HepG2 (cell line): ENCODE measurements at regions not wholly inside any gene's neighbourhood (a gene's known extent, or its start where the extent isn't known, plus 50 kb on each side); places are given as distances from the start of the nearest gene placed in this dataset.

ENCODE experiments used
- ATAC-seq: fragments of 200-7000 bp; cut with Tn5 transposase; 3 replicates; pipeline ENCODE4 v1.9.1; 2020; ENCODE audit warnings: mild to moderate bottlenecking, moderate library complexity
- BruUV-seq: library from RNA; stranded (reverse); fragments of 400-500 nt; replicated peaks from 2 replicates; lab custom pipeline; 2021; lab: Mats Ljungman, UMichigan
- CTCF ChIA-PET: fragments of 300-600 bp; formaldehyde crosslinking; extraction: SDS; loops from one replicate; lab custom pipeline; 2021; ENCODE audit warnings: low total read pairs, inconsistent platforms, low intra/inter-chr PET ratio; lab: Yijun Ruan, JAX
- POLR2A ChIA-PET: fragments of 350-600 bp; sonication (Branson Sonifier 250); formaldehyde crosslinking; loops from one replicate; lab custom pipeline; 2020; ENCODE audit warnings: antibody characterized with exemption, inconsistent platforms; lab: Yijun Ruan, JAX
- DNase-seq: peaks from one replicate; pipeline ENCODE4 v3.0.0-alpha.2; 2015; ENCODE audit warnings: low spot score
- FAIRE-seq: peaks from 3 replicates; lab custom pipeline; 2011; peaks lifted over from hg19 to GRCh38; lab: Jason Lieb, UNC
- H2AFZ ChIP-seq: one replicate; pipeline ENCODE4 v1.6.1; 2011; ENCODE audit warnings: low read length, inconsistent platforms
- H3K27ac ChIP-seq: fragments of 300-600 bp; 3 replicates; pipeline ENCODE4 v1.8.0; 2011; ENCODE audit warnings: mixed run types, mild to moderate bottlenecking, mixed read lengths, low read length, inconsistent platforms; ENCODE audit not compliant: insufficient read depth; ENCODE audit errors: extremely low read length
- H3K27me3 ChIP-seq, 2 experiments: fragments of 200-600 bp in 1 of 2; 2 replicates in 1 of 2; 3 replicates in 1 of 2; pipeline versions ENCODE4 v1.6.0 to v1.8.0; 2011; ENCODE audit warnings: low read length in 2 of 2, mild to moderate bottlenecking in 2 of 2, moderate library complexity in 2 of 2, inconsistent platforms in 1 of 2; ENCODE audit not compliant: insufficient read depth in 2 of 2, control insufficient read depth in 1 of 2
- H3K36me3 ChIP-seq, 2 experiments: fragments of 200-600 bp in 1 of 2; replicated peaks in 1 of 2; 2 replicates in 1 of 2; 3 replicates in 1 of 2; pipeline versions ENCODE4 v1.5.1 to v1.8.0; 2011; ENCODE audit warnings: low read length in 2 of 2, inconsistent platforms in 1 of 2; ENCODE audit not compliant: insufficient read depth in 2 of 2, control insufficient read depth in 1 of 2
- H3K4me1 ChIP-seq: 2 replicates; pipeline ENCODE4 v1.5.1; 2012; ENCODE audit warnings: low read length, inconsistent platforms; ENCODE audit not compliant: insufficient read depth
- H3K4me2 ChIP-seq: 2 replicates; pipeline ENCODE4 v1.6.0; 2011; ENCODE audit warnings: low read depth, low read length, inconsistent platforms
- H3K4me3 ChIP-seq, 3 experiments: fragments of 200-600 bp in 1 of 3; sonication (generic), shearing (Covaris generic) in 1 of 3; replicated peaks in 1 of 3; 2 replicates each; pipeline ENCODE4 v1.5.1; 2011 to 2016; ENCODE audit warnings: low read length in 3 of 3, inconsistent platforms in 2 of 3, low read depth in 2 of 3, mild to moderate bottlenecking in 2 of 3, control low read depth in 1 of 3, mixed read lengths in 1 of 3; ENCODE audit not compliant: insufficient read depth in 1 of 3
- H3K79me2 ChIP-seq: one replicate; pipeline ENCODE4 v1.6.1; 2011; ENCODE audit warnings: low read length, inconsistent platforms; ENCODE audit not compliant: insufficient read depth
- H3K9ac ChIP-seq: 2 replicates; pipeline ENCODE4 v1.6.0; 2011; ENCODE audit warnings: mild to moderate bottlenecking, low read depth, low read length, inconsistent platforms; ENCODE audit not compliant: insufficient read depth
- H3K9me3 ChIP-seq: 2 replicates; pipeline ENCODE4 v1.5.1; 2012; ENCODE audit warnings: mild to moderate bottlenecking, low read length
- H4K20me1 ChIP-seq: 2 replicates; pipeline ENCODE4 v1.6.0; 2011; ENCODE audit warnings: inconsistent platforms, mild to moderate bottlenecking, low read length, moderate library complexity; ENCODE audit not compliant: insufficient read depth
- CENPT ChIP-seq: sonication (generic); formaldehyde crosslinking; IDR thresholded peaks from 2 replicates; pipeline ENCODE4 v1.8.0; 2022; ENCODE audit warnings: low read depth, mild to moderate bottlenecking, moderate library complexity, missing genetic modification reagents
- FOXO1 ChIP-seq: sonication (generic); formaldehyde crosslinking; IDR thresholded peaks from 2 replicates; pipeline ENCODE4 v1.4.0; 2020; ENCODE audit warnings: missing genetic modification reagents
- MAFK ChIP-seq, 2 experiments: IDR thresholded peaks in 1 of 2; conservative IDR thresholded peaks in 1 of 2; 2 replicates each; pipeline ENCODE4 v1.6.1; 2011; ENCODE audit warnings: improper control_type of control experiment in 2 of 2, low read length in 2 of 2
- MTA1 ChIP-seq: sonication (generic); formaldehyde crosslinking; IDR thresholded peaks from 2 replicates; pipeline ENCODE4 v1.4.0; 2020; ENCODE audit warnings: missing genetic modification reagents, mild to moderate bottlenecking, borderline replicate concordance
- SALL2 ChIP-seq: sonication (generic); formaldehyde crosslinking; IDR thresholded peaks from 2 replicates; pipeline ENCODE4 v1.8.1; 2023; ENCODE audit warnings: mild to moderate bottlenecking, missing genetic modification reagents, inconsistent platforms
- SP1 ChIP-seq, 2 experiments: fragments of 450-650 bp in 1 of 2; sonication (generic) in 1 of 2; formaldehyde crosslinking in 1 of 2; IDR thresholded peaks; 2 replicates each; pipeline versions ENCODE4 v1.4.0 to v1.6.1; 2016 to 2020; ENCODE audit warnings: missing genetic modification reagents in 1 of 2
- SRF ChIP-seq: IDR thresholded peaks from 2 replicates; pipeline ENCODE4 v1.6.1; 2011; ENCODE audit warnings: mild to moderate bottlenecking, low read depth, low read length, moderate library complexity
- ZNF510 ChIP-seq: sonication (generic); formaldehyde crosslinking; IDR thresholded peaks from 2 replicates; pipeline ENCODE4 v1.4.0; 2020; ENCODE audit warnings: low read depth, mild to moderate bottlenecking, missing genetic modification reagents
- ZNF629 ChIP-seq: sonication (generic); formaldehyde crosslinking; conservative IDR thresholded peaks from 2 replicates; pipeline ENCODE4 v1.5.0; 2020; ENCODE audit warnings: missing genetic modification reagents
- ZNF781 ChIP-seq: sonication (generic); formaldehyde crosslinking; IDR thresholded peaks from 2 replicates; pipeline ENCODE4 v1.5.1; 2020; ENCODE audit warnings: borderline replicate concordance, mild to moderate bottlenecking, missing genetic modification reagents; ENCODE audit errors: not compliant biosample characterization
- WGBS: methylation state at CpG from one replicate; pipeline ENCODE4 v1.1.6; 2017; ENCODE audit warnings: low lambda C conversion rate; 5-methylcytosine and 5-hydroxymethylcytosine counted together
- in situ Hi-C: cut with HindIII; loops from 2 replicates; pipeline ENCODE4 v1.10.0; 2017; ENCODE audit warnings: low pct_unique_long_range_greater_than_20kb; ENCODE audit not compliant: extremely low pct_ligation_motif_present
- intact Hi-C: fragments of 100-400 bp; cut with micrococcal nuclease; formaldehyde crosslinking; loops from one replicate; pipeline ENCODE4 v1.10.0; 2022; ENCODE audit not compliant: unreplicated experiment
- TF ChIP-seq, protein P1 (sequence below): sonication (generic); formaldehyde crosslinking; conservative IDR thresholded peaks from 2 replicates; pipeline ENCODE4 v1.4.0; 2020; ENCODE audit warnings: missing genetic modification reagents

- H3K4me1 ChIP-seq: no peaks in the 10 kb centered on the region
- POLR2A ChIA-PET: no interaction called here
- BruUV-seq: no TSS peak
- intact Hi-C loops: no loop called here
- H3K27ac ChIP-seq: no peak overlapping the region
- TF ChIP-seq MAFK (conservative IDR thresholded peaks at IDR 0.05 in 1 of 2, IDR thresholded peaks at IDR 0.05 in 1 of 2; ENCODE audit: low read length in 2 of 2): no peak
- peak; percentile 71 for TF ChIP-seq ZNF629
- TF ChIP-seq, all 625 proteins: peak for 1
- ATAC-seq (no peak), FAIRE-seq (no peak), DNase-seq (no peak)
- in situ Hi-C loops: loop anchor here (10.0 kb wide), 1 partner anchor 64 kb away; no protein-coding TSS in a partner anchor
- Histone ChIP-seq H3K4me2 (no peak overlapping the region), H3K79me2 (no peaks in the 10 kb centered on the region), H3K4me3 (no peak overlapping the region), H3K9me3 (no peaks in the 10 kb centered on the region), H3K27me3 (0 out of 5 replicates have a peak, but pooled peaks cover 0 to 2% of the 10 kb centered on the region in 2 experiments), H3K36me3 (no peaks in the 10 kb centered on the region), H3K9ac (no peak overlapping the region), H4K20me1 (no peaks in the 10 kb centered on the region), H2AFZ (no peak overlapping the region)
- WGBS: 67% methylated on average over 3 of the region's 3 CpGs
- CTCF ChIA-PET: no interaction called here
Measured at GRCh38 chr20:24830649-24831048, 118.4 kb upstream of the CST7 start.

DNA sequence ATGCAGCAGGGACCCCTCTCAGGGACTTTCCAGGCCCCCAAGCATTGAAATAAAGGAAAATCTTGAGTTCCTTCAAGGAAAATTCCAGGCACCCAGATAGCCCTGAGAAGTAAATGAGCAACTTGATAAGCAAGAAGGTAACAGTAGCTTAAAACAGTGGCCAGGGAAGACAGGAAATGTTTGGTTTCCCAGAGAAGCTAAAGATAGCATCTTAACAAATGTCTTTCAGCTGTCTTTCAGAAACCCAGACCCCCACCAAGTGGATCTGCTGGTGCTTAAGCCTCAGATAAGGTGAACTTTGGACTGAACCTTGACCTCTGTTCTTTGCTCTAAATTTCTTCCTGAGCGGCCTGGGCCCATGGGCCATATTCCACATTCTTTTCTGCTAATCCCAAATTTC lies 117.8 kb upstream of the CST7 start:
- no peak overlapping the region for H3K4me2 ChIP-seq
- H3K27ac ChIP-seq: no peak overlapping the region
- H3K9me3 ChIP-seq: no peaks in the 10 kb centered on the region
- TF ChIP-seq SP1 (IDR thresholded peaks at IDR 0.05) (no peak), SP1 (CRISPR knock-in tag; IDR thresholded peaks at IDR 0.05) (no peak), CENPT (CRISPR knock-in tag) (no peak), FOXO1 (CRISPR knock-in tag) (no peak), MTA1 (CRISPR knock-in tag) (no peak), ZNF510 (CRISPR knock-in tag) (no peak), SRF (no peak), SALL2 (CRISPR knock-in tag) (no peak), ZNF781 (no peak)
- TF ChIP-seq, protein P1, sequence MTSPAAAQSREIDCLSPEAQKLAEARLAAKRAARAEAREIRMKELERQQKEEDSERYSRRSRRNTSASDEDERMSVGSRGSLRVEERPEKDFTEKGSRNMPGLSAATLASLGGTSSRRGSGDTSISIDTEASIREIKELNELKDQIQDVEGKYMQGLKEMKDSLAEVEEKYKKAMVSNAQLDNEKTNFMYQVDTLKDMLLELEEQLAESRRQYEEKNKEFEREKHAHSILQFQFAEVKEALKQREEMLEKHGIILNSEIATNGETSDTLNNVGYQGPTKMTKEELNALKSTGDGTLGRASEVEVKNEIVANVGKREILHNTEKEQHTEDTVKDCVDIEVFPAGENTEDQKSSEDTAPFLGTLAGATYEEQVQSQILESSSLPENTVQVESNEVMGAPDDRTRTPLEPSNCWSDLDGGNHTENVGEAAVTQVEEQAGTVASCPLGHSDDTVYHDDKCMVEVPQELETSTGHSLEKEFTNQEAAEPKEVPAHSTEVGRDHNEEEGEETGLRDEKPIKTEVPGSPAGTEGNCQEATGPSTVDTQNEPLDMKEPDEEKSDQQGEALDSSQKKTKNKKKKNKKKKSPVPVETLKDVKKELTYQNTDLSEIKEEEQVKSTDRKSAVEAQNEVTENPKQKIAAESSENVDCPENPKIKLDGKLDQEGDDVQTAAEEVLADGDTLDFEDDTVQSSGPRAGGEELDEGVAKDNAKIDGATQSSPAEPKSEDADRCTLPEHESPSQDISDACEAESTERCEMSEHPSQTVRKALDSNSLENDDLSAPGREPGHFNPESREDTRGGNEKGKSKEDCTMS: no peak
- FAIRE-seq (no peak), ATAC-seq (no peak), DNase-seq (no peak)
- H4K20me1 ChIP-seq: no peaks in the 10 kb centered on the region
- BruUV-seq: no TSS peak
- POLR2A ChIA-PET: no interaction called here
- in situ Hi-C loops: loop anchor here (10.0 kb wide), 1 partner anchor 64 kb away; no protein-coding TSS in a partner anchor
- H3K27me3 ChIP-seq: 0 out of 5 replicates have a peak, but pooled peaks cover 0 to 2% of the 10 kb centered on the region in 2 experiments
- intact Hi-C loops: no loop called here
- H3K4me3 ChIP-seq: no peak overlapping the region
- CTCF ChIA-PET: no interaction called here
- no peaks in the 10 kb centered on the region for H3K4me1 ChIP-seq
- no peak overlapping the region for H2AFZ ChIP-seq
- H3K36me3 ChIP-seq: no peaks in the 10 kb centered on the region
- no peaks in the 10 kb centered on the region for H3K79me2 ChIP-seq
- H3K9ac ChIP-seq: no peak overlapping the region
- 19% methylated on average over 1 of the region's 1 CpG for WGBS
